Neural crest cell (in vitro differentiated cells): ENCODE measurements at regions not wholly inside any gene's neighbourhood (a gene's known extent, or its start where the extent isn't known, plus 50 kb on each side); places are given as distances from the start of the nearest gene placed in this dataset.

Source experiments
- DNase-seq: peaks from one replicate; pipeline ENCODE4 v3.0.0; 2021; ENCODE audit warnings: low read depth, mixed read lengths, low spot score
- H3K27ac Mint-ChIP-seq: one replicate; pipeline ENCODE4 v1.8.0; 2021; ENCODE audit warnings: mild to moderate bottlenecking, mixed read lengths; ENCODE audit not compliant: unreplicated experiment
- H3K27me3 Mint-ChIP-seq: 2 replicates; pipeline ENCODE4 v1.8.0; 2021; ENCODE audit warnings: low read depth, mild to moderate bottlenecking, mixed read lengths
- H3K36me3 Mint-ChIP-seq: 2 replicates; pipeline ENCODE4 v1.8.0; 2021; ENCODE audit warnings: low read depth, mild to moderate bottlenecking, mixed read lengths
- H3K4me1 Mint-ChIP-seq: 2 replicates; pipeline ENCODE4 v1.8.0; 2021; ENCODE audit warnings: mixed read lengths
- H3K4me3 Mint-ChIP-seq: one replicate; pipeline ENCODE4 v1.8.0; 2021; ENCODE audit warnings: mild to moderate bottlenecking, mixed read lengths
- H3K9me3 Mint-ChIP-seq: 2 replicates; pipeline ENCODE4 v1.8.0; 2021; ENCODE audit warnings: mixed read lengths
- CTCF ChIP-seq: fragments of 200-600 bp; sonication (generic); conservative IDR thresholded peaks from 2 replicates; pipeline ENCODE4 v1.5.0; 2021; ENCODE audit warnings: antibody characterized with exemption, mild to moderate bottlenecking

DNA sequence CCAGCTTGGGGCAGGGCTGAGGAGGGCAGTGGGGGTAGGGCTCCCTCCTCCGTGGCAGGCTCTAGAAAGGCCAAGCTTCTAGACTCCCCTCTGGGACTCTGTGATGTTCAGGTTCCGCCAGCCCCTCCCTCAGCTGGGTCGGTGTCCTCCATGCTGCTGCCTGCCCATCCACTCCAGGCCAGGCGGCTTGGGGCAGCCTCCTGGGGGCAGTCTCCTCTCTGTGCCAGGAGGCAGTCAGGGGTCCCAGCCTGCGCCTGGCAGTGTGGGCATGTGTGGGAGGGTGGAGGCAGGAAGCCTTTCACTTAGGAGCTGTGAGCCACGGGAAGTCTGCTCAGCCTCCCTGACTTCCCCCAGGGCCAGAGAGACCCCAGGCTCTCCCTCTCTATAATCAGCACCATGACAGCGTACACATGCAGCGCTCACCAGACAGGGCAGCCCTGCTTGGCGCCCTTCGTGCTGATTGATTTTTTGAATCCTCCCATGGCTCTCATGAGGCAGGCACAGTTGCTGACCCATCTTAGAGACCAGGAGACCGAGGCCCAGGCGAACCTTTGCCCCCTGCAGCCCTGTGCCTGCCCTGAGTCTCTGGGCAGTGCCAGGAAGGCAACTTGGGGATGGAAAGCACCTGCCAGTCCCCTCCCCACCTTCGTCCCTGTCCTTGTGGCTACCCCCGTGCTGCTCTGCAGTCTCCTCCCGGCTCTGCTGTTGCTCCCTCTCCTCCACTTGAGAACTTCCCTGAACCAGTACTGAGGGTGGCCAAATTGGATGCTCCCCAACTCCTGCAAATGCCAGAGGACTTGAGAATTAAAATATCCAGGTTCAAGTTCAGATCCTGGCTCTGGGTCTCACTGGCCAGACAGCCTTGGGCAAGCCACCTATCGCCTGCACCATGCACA, 234.7 kb upstream of the GSE1 start:
- Mint-ChIP-seq H3K4me3 (no peak overlapping the region), H3K27me3 (peaks cover 5% of the 10 kb centered on the region), H3K36me3 (no peaks in the 10 kb centered on the region), H3K27ac (no peak overlapping the region), H3K9me3 (no peaks in the 10 kb centered on the region), H3K4me1 (peaks cover 21% of the 10 kb centered on the region)
- TF ChIP-seq CTCF, result no peak
- DNase-seq, result no peak

- DNase-seq, result no peak
- no peak overlapping the region for H3K27ac Mint-ChIP-seq
- TF ChIP-seq CTCF, result no peak
- no peak overlapping the region for H3K4me3 Mint-ChIP-seq
- no peaks in the 10 kb centered on the region for H3K36me3 Mint-ChIP-seq
- H3K27me3 Mint-ChIP-seq, result peaks cover 5% of the 10 kb centered on the region
- H3K9me3 Mint-ChIP-seq, result no peaks in the 10 kb centered on the region
- H3K4me1 Mint-ChIP-seq, result peaks cover 23% of the 10 kb centered on the region
These were observed 233.8 kb upstream of the GSE1 start for GRCh38 chr16:85379041-85380001.

DNA sequence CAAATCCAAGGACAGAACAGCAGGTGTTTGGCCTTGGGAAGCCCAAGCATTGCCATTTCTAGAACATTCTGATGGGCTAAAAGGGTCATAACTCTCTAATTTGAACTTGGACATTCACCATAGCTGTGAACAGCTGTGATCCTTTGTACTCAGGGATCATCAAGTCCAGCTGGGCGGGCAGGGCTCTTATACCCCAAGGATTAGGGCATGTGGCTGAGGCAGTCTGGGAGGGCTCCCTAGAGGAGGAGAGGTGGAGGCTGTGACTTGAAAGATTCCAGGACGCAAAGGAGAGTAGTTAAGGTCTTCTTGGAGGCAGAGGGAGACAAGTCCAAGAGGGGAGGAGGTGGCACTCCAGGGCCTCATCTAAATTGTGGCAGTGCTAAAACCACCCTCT, 233.1 kb upstream of the GSE1 start:
- no peak for DNase-seq
- Mint-ChIP-seq H3K27ac (no peak overlapping the region), H3K36me3 (no peaks in the 10 kb centered on the region), H3K9me3 (no peaks in the 10 kb centered on the region), H3K4me1 (peaks cover 23% of the 10 kb centered on the region), H3K4me3 (no peak overlapping the region), H3K27me3 (peaks cover 5% of the 10 kb centered on the region)
- no peak for TF ChIP-seq CTCF

GRCh38 chr16:85380905-85381737, 232.0 kb upstream of the GSE1 start:
- peaks cover 23% of the 10 kb centered on the region for H3K4me1 Mint-ChIP-seq
- H3K4me3 Mint-ChIP-seq, result no peak overlapping the region
- H3K27me3 Mint-ChIP-seq, result peaks cover 5% of the 10 kb centered on the region
- H3K9me3 Mint-ChIP-seq, result no peaks in the 10 kb centered on the region
- no peak for TF ChIP-seq CTCF
- no peaks in the 10 kb centered on the region for H3K36me3 Mint-ChIP-seq
- no peak for DNase-seq
- H3K27ac Mint-ChIP-seq, result no peak overlapping the region
